T-helper 9 cell (primary cell): ENCODE measurements at regions not wholly inside any gene's neighbourhood (a gene's known extent, or its start where the extent isn't known, plus 50 kb on each side); places are given as distances from the start of the nearest gene placed in this dataset.
"Not testable (repeated sequence)": the region's sequence is repeated elsewhere in the genome, so short reads cannot be mapped to it uniquely, and the experiment has no call there.

Experiments
- DNase-seq: peaks from one replicate; pipeline ENCODE4 v3.0.0-alpha.2; 2020

- peak; percentile 38 for DNase-seq
Measured at GRCh38 chr7:6991169-6991611, 165.1 kb upstream of the CCZ1B start.

DNA sequence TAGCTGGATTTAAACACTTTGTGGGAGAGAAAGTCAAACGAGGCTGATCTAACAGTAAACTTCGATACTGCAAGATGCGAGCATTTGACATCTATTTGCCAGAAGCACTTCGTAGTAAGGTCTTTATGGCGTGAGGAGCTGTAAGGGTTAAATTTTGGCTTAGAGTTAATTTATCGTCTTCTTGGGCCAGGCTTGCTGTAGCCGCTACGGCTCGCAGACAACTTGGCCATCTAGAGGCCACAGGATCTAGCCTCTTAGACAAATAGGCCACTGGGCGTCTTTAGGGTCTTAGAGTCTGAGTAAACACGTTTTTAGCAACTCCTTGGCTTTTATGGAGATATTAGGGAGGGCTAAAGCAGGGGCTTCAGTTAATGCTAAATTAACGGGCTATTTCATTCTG lies 165.6 kb upstream of the CCZ1B start:
- not testable (repeated sequence) for DNase-seq

DNA sequence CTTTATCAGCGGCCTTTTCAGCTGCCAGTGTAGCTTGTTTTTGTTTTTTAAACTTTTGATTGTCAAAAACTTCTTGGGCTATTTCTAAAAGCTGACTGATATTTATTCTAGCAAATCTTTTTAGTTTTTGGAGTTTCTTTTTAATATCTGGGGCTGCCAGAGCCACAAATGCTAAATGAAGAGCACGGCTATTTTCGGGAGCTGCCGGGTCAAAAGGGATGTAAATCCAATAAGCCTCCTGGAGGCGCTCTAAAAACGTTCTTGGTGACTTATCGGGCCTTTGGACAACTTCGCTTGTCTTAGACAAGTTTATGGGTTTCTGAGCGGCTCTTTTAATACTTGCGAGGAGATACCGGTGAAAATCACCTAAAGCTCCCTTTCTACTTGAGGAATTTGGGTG lies 166.1 kb upstream of the CCZ1B start:
- DNase-seq = not testable (repeated sequence)

DNA sequence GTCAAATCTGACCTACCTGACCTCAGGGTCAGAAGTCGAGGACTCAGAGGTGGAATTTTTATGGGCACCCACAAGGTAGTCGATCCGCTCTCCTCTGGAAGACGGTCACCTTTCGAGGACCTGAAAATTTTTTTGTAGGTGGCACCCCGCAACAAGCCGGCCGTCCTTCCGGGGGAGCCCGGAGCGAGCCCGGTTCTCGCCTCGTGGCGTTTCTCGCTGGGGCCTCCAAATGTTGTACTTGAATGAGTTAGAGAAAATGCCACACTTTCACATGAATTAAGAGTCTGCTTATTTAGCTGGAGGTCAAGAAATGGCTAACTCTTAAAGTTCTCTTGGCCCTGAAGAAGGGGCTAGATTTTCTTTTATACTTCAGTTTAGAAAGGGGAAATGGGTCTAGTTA lies 169.0 kb upstream of the CCZ1B start:
- not testable (repeated sequence) for DNase-seq

GRCh38 chr7:6995493-6996289 lies 169.6 kb upstream of the CCZ1B start:
- not testable (repeated sequence) for DNase-seq

GRCh38 chr7:6999067-6999666 lies 173.1 kb upstream of the CCZ1B start:
- not testable (repeated sequence) for DNase-seq

DNA sequence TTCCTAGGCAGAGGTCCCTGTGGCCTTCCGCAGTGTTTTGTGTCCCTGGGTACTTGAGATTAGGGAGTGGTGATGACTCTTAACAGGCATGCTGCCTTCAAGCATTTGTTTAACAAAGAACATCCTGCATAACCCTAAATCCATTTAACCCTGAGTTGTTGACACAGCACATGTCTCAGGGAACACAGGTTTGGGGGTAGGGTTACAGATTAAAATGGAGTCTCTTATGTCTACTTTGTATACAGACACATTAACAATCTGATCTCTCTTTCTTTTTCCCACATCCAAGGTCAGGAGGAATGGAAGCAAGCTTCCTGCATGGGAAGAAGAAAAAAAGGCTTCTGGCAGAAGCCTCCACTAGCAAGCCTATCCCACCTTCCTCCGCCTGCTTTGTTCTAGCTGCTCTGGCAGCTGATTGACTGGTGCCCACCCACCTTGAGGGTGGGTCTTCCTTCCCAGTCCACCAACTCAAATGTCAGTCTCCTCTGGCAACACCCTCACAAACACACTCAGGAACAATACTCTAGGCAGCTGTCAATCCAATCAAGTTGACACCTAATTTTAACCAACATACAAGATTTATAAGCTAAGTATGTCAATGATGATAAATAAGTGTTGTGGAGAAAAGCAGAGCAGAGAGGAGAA lies 176.5 kb upstream of the CCZ1B start:
- no peak for DNase-seq

- no peak for DNase-seq
Measured at GRCh38 chr7:7005303-7005702, 177.0 kb upstream of the C1GALT1 start.

DNA sequence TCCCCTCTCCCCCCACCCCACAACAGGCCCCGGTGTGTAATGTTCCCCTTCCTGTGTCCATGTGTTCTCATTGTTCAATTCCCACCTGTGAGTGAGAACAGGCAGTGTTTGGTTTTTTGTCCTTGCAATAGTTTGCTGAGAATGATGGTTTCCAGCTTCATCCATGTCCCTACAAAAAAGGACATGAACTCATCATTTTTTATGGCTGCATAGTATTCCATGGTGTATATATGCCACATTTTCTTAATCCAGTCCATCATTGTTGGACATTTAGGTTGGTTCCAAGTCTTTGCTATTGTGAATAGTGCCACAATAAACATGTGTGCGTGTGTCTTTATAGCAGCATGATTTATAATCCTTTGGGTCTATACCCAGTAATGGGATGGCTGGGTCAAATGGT lies 176.4 kb upstream of the C1GALT1 start:
- DNase-seq = not testable (repeated sequence)

DNA sequence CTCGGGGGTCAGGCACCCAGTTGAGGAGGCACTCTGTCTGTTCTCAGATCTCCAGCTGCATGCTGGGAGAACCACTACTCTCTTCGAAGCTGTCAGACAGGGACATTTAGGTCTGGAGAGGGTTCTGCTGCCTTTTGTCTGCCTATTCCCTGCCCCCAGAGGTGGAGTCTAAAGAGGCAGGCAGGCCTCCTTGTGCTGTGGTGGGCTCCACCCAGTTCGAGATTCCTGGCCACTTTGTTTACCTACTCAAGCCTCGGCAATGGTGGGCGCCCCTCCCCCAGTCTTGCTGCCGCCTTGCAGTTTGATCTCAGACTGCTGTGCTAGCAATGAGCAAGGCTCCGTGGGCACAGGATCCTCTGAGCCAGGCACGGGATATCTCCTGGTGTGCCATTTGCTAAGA lies 171.1 kb upstream of the C1GALT1 start:
- not testable (repeated sequence) for DNase-seq

GRCh38 chr7:7011751-7012150 lies 170.6 kb upstream of the C1GALT1 start:
- not testable (repeated sequence) for DNase-seq

- DNase-seq = no peak
Measured at GRCh38 chr7:7014827-7015595, 167.3 kb upstream of the C1GALT1 start.

GRCh38 chr7:7017707-7018280 lies 164.6 kb upstream of the C1GALT1 start:
- no peak for DNase-seq

DNA sequence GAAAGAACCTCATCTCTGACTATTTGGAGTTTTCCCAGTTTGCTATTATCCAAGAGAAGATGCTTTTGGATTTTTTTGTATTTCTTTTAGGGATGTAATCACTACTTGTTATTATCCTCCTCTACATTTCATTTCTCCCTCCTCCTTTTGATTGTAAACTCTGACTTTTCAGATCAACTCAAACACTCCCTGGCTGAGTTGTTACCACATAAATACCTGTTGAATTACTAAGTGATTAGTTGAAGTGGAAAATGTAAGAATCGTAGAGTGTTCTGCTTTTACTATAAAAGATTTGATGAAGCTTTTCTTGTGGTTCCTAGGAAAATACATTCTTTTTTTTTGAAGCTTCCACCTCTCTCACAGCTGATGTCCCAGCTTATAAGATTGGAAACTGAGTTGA lies 164.1 kb upstream of the C1GALT1 start:
- no peak for DNase-seq

DNA sequence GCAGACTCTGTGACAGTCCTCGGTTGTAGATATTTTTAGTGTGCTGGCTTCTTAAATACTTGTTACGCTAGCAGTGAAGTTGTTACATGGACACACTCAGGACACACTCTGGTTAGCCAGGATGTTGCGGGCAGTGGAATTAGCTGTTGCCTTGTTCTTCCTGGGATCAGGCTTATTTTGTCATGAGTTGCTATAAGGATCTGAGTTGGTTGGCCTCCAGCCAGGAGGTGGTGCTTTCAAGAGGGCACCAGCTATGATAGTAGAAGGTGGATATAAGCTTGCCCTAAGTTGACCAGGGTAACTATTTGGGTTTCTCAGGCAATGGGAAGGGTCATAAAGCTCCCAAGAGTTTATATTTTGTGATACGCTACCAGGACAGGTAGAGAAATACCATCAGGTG lies 150.1 kb upstream of the C1GALT1 start:
- no peak for DNase-seq

DNA sequence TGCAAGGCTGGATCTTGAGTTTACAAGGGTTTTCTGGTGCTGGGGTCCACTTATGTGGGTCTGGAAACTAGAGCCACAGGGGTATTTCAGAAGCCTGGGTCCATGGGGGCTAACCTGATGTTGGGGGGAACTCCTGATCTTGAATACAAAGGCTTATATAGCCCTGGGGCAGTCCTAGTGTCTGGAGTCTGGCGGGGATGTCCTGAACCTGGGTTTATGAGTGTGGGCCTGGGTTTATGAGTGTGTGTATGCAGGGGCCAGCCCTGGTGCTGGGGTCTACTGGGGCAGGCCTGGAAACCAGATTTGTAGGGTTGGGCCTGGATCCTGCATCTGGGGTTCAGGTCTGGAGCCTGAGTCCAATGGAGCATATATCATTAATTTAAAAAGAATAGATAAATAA lies 146.5 kb upstream of the C1GALT1 start:
- DNase-seq = no peak

GRCh38 chr7:7042286-7042893 lies 140.0 kb upstream of the C1GALT1 start:
- not testable (repeated sequence) for DNase-seq

GRCh38 chr7:7044806-7045205 lies 137.5 kb upstream of the C1GALT1 start:
- no peak for DNase-seq

DNA sequence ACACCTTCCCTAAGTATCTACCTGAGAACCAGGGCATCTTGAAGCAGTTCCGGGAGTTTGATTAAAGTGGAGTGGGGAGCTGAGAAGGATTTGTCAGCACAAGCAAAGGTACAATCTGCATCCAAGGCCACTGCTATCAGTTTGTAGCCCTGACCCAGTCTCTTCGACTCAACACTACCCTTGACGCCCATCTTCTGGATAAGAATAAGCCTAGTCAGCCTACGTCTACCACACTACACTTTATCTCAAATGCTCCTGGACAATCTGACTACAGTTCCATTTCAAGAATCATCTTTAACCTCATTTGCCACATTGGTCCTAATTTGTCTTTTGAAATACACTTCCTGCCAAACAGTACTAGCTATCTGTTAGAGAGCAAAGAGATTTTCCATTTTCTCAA lies 134.1 kb upstream of the C1GALT1 start:
- DNase-seq = no peak

DNA sequence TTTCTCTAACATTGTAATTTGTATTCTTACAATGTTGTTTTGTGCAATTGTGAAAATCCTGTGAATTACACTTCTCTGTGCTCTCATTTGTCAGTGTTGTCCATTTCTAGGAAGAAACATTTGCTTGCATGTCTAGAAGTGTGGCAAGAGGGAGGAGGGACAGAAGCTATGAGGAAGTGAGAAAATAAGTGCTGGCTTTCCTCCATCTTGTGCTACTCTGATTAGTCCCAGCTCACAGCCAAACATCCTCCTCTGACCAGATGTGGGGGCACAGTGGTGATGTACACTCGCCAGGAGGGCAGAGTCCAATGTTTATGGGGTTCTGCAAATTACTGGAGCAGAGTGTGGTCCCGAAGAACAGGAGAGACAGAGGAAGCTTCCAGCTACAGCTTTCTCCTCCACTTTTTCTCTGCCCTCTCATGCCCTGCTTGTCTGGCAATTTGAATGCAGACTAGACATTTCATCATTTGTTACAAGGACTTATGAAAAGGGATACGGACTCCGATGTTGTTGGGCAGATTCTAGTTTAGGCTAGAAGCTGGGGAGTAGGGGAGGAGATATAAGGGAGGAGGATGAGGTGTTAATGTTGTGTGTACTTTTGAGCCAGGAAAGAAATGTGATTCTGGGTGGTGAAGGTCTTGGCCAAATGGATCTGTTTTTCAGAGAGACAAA lies 131.0 kb upstream of the C1GALT1 start:
- no peak for DNase-seq

DNA sequence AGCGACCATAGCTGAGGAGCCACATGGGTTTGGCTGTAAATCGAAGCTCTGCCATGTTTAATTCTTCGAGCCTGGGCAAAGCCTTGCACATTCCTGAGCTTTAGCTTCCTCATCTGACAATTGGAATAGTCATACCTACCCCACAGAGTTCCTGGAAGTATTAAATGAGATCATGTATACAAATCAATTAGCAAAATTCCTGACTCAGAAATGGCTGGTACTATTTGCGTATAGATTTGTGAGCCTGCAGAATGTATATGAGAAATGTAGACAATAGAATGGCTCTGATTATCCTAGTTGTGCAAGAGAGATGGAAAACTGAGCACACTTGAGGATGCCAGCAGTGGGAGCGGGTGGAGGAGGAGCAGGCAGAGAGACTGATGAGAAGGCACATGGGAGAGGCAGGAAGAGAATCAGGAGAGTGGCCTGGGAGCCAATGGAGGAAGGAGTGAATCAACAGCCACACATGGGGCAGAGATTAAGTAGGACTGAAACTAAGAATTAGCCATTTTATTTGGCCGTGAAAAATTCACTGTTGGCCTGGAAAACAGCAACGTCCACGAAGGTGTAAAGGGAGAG lies 128.0 kb upstream of the C1GALT1 start:
- DNase-seq = no peak
